Osteocyte (in vitro differentiated cells): ENCODE measurements at regions not wholly inside any gene's neighbourhood (a gene's known extent, or its start where the extent isn't known, plus 50 kb on each side); places are given as distances from the start of the nearest gene placed in this dataset.

Source experiments
- DNase-seq: peaks from one replicate; pipeline ENCODE4 v3.0.0; 2021; ENCODE audit warnings: mixed read lengths; ENCODE audit not compliant: unreplicated experiment; ENCODE audit errors: extremely low spot score
- H3K27ac Mint-ChIP-seq: one replicate; pipeline ENCODE4 v1.8.0; 2021; ENCODE audit warnings: mild to moderate bottlenecking, mixed read lengths; ENCODE audit not compliant: unreplicated experiment
- H3K27me3 Mint-ChIP-seq: one replicate; pipeline ENCODE4 v1.8.0; 2021; ENCODE audit warnings: mixed read lengths; ENCODE audit not compliant: unreplicated experiment
- H3K36me3 Mint-ChIP-seq: one replicate; pipeline ENCODE4 v1.8.0; 2021; ENCODE audit warnings: mixed read lengths; ENCODE audit not compliant: unreplicated experiment
- H3K4me1 Mint-ChIP-seq: one replicate; pipeline ENCODE4 v1.8.0; 2021; ENCODE audit warnings: mixed read lengths; ENCODE audit not compliant: unreplicated experiment
- H3K4me3 Mint-ChIP-seq: one replicate; pipeline ENCODE4 v1.8.0; 2021; ENCODE audit warnings: mild to moderate bottlenecking, moderate library complexity, mixed read lengths; ENCODE audit not compliant: unreplicated experiment
- H3K9me3 Mint-ChIP-seq: one replicate; pipeline ENCODE4 v1.8.0; 2021; ENCODE audit warnings: mixed read lengths; ENCODE audit not compliant: unreplicated experiment
- CTCF ChIP-seq: fragments of 200-600 bp; sonication (generic); IDR thresholded peaks from 2 replicates; pipeline ENCODE4 v1.5.0; 2021; ENCODE audit warnings: antibody characterized with exemption, mild to moderate bottlenecking, moderate library complexity

GRCh38 chr5:91839233-91839632, 456.1 kb upstream of the ARRDC3 start:
- no peaks in the 10 kb centered on the region for H3K4me1 Mint-ChIP-seq
- H3K4me3 Mint-ChIP-seq = no peak overlapping the region
- no peak for DNase-seq
- no peak for TF ChIP-seq CTCF
- H3K9me3 Mint-ChIP-seq = peaks cover 6% of the 10 kb centered on the region
- no peaks in the 10 kb centered on the region for H3K27me3 Mint-ChIP-seq
- no peaks in the 10 kb centered on the region for H3K36me3 Mint-ChIP-seq
- no peak overlapping the region for H3K27ac Mint-ChIP-seq

- Mint-ChIP-seq H3K27me3 (no peaks in the 10 kb centered on the region), H3K4me1 (peaks cover 9% of the 10 kb centered on the region), H3K4me3 (no peak overlapping the region), H3K9me3 (peaks cover 6% of the 10 kb centered on the region), H3K27ac (no peak overlapping the region), H3K36me3 (no peaks in the 10 kb centered on the region)
- DNase-seq = no peak
- no peak for TF ChIP-seq CTCF
These were observed 447.3 kb upstream of the ARRDC3 start for GRCh38 chr5:91830361-91830953.

- no peak overlapping the region for H3K27ac Mint-ChIP-seq
- no peaks in the 10 kb centered on the region for H3K27me3 Mint-ChIP-seq
- no peak overlapping the region for H3K4me3 Mint-ChIP-seq
- no peak for TF ChIP-seq CTCF
- H3K4me1 Mint-ChIP-seq = peaks cover 9% of the 10 kb centered on the region
- no peak for DNase-seq
- H3K9me3 Mint-ChIP-seq = peaks cover 4% of the 10 kb centered on the region
- no peaks in the 10 kb centered on the region for H3K36me3 Mint-ChIP-seq
These were observed 442.5 kb upstream of the ARRDC3 start for GRCh38 chr5:91825618-91826017.

GRCh38 chr5:91824406-91824805, 441.3 kb upstream of the ARRDC3 start:
- no peaks in the 10 kb centered on the region for H3K36me3 Mint-ChIP-seq
- H3K27me3 Mint-ChIP-seq = peaks cover 3% of the 10 kb centered on the region
- TF ChIP-seq CTCF = no peak
- H3K9me3 Mint-ChIP-seq = peaks cover 4% of the 10 kb centered on the region
- no peak overlapping the region for H3K4me3 Mint-ChIP-seq
- H3K4me1 Mint-ChIP-seq = peaks cover 9% of the 10 kb centered on the region
- DNase-seq = no peak
- no peak overlapping the region for H3K27ac Mint-ChIP-seq

GRCh38 chr5:91820874-91821273, 437.8 kb upstream of the ARRDC3 start:
- Mint-ChIP-seq H3K36me3 (no peaks in the 10 kb centered on the region), H3K4me3 (no peak overlapping the region), H3K27me3 (peaks cover 3% of the 10 kb centered on the region), H3K4me1 (no peaks in the 10 kb centered on the region), H3K9me3 (peaks cover 4% of the 10 kb centered on the region), H3K27ac (no peak overlapping the region)
- no peak for DNase-seq
- no peak for TF ChIP-seq CTCF
